OCI-LY1 (cell line): ENCODE measurements at regions not wholly inside any gene's neighbourhood (a gene's known extent, or its start where the extent isn't known, plus 50 kb on each side); places are given as distances from the start of the nearest gene placed in this dataset.

ENCODE experiments used
- EZH2 ChIP-seq: fragments of 200-600 bp; sonication (generic), shearing (Covaris generic); IDR thresholded peaks from 2 replicates; pipeline ENCODE4 v1.8.0; 2017; ENCODE audit warnings: borderline replicate concordance, mixed run types, mild to moderate bottlenecking, antibody characterized with exemption, low read length, moderate library complexity, mixed read lengths
- TF ChIP-seq, protein P1 (sequence below): fragments of 200-600 bp; sonication (generic), shearing (Covaris generic); IDR thresholded peaks from 2 replicates; pipeline ENCODE4 v1.5.1; 2017; ENCODE audit warnings: mild to moderate bottlenecking, antibody characterized with exemption, low read length, moderate library complexity, mixed read lengths

DNA sequence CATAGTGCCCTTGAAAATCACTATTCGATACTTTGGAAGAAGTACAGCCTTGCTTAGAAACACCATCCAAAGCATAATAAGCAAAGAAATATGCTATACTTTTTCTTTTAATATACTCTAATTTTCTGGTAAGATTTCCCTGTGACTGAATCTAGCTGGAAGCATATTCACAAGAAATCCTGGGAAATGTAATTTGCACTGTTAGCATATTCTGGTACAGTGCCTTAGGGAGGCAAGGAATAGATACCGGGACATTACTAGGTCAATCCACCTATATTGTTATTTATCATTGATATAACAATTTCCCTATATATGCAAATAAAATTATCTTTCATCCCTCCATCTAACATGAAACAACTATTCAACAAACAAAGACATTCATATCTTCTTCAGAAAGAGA, 1131.3 kb upstream of the PRR20A start:
- TF ChIP-seq, protein P1, sequence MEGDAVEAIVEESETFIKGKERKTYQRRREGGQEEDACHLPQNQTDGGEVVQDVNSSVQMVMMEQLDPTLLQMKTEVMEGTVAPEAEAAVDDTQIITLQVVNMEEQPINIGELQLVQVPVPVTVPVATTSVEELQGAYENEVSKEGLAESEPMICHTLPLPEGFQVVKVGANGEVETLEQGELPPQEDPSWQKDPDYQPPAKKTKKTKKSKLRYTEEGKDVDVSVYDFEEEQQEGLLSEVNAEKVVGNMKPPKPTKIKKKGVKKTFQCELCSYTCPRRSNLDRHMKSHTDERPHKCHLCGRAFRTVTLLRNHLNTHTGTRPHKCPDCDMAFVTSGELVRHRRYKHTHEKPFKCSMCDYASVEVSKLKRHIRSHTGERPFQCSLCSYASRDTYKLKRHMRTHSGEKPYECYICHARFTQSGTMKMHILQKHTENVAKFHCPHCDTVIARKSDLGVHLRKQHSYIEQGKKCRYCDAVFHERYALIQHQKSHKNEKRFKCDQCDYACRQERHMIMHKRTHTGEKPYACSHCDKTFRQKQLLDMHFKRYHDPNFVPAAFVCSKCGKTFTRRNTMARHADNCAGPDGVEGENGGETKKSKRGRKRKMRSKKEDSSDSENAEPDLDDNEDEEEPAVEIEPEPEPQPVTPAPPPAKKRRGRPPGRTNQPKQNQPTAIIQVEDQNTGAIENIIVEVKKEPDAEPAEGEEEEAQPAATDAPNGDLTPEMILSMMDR = no peak
- no peak for TF ChIP-seq EZH2
